Head of caudate nucleus (tissue), 42 donors: ENCODE measurements at regions not wholly inside any gene's neighbourhood (a gene's known extent, or its start where the extent isn't known, plus 50 kb on each side); places are given as distances from the start of the nearest gene placed in this dataset.
"Not testable (repeated sequence)": the region's sequence is repeated elsewhere in the genome, so short reads cannot be mapped to it uniquely, and the experiment has no call there.

ENCODE experiments used
- DNase-seq, 42 donors: peaks; one replicate each; pipeline versions ENCODE4 v3.0.0 to v3.0.0-alpha.2; 2020 to 2021; ENCODE audit warnings: mixed read lengths in 7 of 42
- intact Hi-C: fragments of 100-400 bp; cut with DNase I; formaldehyde crosslinking; loops from one replicate; pipeline ENCODE4 v1.15.0; 2022

DNA sequence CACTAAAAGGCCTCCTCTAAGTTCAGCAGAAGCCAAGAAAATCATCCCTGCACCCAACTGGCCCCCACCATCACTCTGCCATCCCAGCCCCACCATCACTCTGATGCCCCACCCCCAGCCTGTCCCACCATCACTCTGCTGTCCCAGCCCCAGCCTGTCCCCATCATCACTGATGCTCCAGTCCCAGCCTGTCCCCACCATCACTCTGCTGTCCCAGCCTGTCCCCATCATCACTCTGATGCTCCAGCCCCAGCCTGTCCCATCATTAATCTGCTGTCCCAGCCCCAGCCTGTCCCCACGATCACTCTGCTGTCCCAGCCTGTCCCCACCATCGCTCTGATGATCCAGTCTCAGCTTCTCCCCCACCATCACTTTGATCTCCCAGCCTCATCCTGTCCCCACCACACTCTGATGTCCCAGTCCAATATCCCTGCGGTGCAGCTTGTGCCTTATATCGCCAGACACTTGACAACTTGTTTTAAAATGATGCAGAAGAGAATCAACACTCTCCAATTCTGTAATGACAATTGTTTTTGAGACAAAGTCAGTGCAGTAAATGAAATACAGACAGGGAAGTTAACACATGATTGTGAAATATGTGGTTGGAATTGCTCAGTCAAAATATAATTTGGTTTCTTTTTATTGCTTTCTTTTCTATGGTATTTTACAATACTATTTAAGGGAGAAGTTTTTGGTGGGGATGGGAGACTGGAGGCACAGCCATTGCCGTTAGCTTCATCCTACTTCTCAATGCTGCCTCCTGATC, 100.8 kb downstream of the TNFAIP3 start:
- DNase-seq = no peak
- intact Hi-C loops = no loop called here

DNA sequence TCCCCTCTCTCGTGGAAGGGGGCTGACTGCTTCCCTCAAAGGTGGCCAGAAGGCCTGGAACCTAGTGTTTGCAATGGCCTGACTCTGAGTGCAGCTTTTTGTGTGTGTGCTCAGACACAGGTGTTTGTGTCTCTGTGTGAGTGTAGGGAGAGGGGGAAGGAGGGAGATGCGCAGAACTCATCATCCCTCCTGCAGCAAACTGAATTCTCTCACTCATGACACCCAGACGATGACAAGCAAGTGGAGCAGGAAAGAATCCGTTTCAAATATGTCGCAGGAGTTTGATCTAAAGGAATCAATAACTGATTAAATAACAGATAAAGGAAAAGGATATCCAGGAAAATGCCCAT, 101.4 kb downstream of the TNFAIP3 start:
- DNase-seq = no peak
- intact Hi-C loops = no loop called here

DNA sequence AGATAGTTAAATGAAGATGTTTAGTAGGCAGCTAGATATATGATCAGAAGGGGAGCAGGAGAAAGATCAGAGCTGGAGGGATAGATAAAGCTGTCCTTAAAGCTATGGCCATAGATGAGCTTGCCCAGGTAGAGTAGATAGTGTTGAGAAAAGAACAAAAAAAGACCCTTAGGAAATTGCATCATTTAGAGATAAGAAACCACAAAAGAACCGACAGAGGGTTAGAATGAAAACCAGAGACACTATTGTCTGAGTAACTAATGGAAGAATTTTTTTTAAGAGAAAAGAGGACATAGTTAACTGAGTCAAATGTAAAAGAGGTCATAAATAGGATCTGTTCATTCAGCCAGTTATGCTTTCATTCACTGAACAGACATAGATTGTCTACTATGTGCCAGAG, 101.8 kb downstream of the TNFAIP3 start:
- intact Hi-C loops = no loop called here
- no peak for DNase-seq

DNA sequence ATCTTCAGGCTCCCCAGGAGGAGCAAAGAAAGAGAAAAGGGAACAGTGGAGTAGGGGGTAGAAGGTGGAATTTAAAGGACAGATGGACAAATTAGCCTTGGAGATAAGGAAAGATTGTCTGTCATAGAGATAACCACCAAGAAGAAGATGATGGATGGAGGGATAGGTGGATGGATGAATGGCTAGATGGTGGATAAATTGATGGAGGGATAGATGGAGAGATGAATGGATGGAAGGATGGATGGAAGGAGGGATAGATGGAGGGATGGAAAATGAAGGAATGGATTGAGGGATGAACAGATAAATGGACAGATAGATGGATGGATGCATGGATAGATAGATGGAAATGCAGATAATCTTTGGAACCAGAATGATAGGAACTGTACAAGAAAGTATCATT, 102.8 kb downstream of the TNFAIP3 start:
- intact Hi-C loops = no loop called here
- DNase-seq = no peak

DNA sequence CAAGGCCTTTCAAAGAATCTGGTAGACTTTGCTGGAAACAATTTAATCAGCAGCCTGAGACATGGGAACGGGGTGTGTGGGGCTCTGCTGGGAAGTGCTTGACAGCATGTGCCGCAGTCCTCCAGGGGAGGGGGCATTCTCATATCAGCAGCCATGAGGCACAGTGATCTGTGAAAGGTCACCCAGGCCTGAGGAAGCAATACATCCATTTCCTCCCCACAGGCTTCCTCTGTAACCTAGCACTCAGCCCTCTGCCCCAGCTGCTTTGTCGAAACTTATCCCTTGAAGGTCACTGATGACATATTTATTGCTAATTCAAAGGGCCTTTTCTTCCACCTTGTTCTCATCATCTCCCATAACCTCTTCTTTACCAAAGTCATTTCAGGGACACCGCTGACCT, 103.3 kb downstream of the TNFAIP3 start:
- DNase-seq = no peak
- intact Hi-C loops = no loop called here

DNA sequence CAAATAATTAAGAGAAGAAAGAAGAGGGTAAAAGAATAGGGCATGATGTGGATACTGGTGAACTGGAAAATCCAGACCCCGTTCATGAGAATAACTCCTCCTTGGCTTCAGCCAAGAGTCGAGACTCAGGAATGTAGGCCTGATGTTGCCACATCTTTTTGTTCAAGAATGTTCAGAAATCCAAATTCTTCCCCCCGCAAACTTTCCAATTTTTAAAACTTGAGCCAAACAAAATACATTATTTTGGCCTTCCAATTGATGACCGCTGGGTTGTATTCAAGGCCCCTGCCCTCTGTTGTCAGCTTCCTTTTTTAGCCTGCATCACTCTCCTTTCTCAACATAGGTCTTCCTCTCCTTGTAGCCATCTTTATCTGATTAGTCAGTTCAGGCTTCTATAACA, 106.1 kb downstream of the TNFAIP3 start:
- no peak for DNase-seq
- intact Hi-C loops = no loop called here

DNA sequence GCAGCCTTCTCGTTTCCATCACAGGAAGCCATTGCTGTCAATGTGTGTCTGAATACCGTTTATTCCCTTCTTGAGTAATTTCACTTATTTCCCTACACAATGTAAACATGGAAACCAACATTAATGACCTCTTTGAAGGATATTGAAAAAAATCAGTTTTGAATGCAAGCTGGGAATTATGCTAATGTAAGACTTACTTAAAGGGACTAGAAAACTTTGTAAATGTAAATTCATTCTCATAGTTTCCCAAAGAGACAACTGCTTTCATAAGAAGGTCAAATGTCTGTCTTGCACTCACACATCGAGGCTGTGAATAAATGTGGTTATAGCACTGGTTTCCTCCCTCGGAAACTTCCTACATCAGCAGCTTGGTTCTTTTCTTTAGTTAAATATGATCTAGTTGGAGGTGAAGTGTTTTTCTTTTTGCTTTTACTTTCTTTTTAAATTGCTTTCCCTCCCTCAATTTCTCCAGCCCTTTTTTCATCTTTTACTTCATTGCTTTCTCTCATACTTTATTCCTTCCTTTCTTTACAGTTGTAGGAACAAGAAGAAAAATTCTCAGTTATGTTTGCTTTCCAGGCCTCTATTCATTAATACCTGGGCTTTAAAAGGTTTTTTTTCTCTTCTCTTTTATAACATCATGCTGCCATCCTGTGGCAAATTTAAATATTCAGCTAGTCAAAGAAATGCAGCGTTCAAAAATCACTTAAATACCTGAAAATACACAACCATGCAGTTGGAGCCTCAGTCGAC, 108.3 kb downstream of the TNFAIP3 start:
- no peak for DNase-seq
- intact Hi-C loops = no loop called here

DNA sequence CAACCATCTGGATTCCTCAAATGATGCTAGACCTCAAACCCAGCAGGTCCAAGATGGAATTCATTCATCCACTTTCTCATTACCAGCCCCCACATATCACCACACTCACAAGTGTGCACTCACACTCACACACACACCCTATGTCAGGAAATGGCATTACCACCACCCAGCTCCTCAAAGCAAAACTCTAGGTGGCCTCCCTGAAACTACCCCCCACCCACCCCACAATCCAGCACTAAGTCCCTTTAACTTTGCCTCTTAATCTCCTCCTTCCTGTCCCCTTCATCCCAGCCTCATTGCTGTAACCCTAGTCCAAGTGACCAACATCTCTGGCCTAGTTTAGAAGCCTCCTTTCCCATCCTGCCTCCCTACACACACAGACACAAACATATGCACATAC, 109.4 kb downstream of the TNFAIP3 start:
- intact Hi-C loops = no loop called here
- no peak for DNase-seq

DNA sequence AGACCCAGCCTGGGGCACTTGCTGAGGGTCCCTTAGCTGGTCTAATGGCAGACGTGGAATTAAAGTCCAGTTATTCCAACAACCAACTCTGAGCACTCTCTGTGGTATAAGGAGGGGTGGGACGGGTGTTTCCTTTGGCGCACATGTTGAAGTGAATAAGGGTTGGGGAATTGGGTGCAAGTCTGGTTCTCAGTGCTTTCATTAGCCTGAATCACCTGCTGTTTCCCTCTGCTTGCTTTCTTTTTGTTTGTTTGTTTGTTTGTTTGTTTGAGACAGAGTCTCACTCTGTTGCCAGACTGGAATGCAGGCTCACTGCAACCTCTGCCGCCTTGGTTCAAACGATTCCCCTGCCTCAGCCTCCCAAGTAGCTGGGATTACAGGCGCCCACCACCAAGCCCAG, 110.1 kb downstream of the TNFAIP3 start:
- intact Hi-C loops = no loop called here
- no peak for DNase-seq

DNA sequence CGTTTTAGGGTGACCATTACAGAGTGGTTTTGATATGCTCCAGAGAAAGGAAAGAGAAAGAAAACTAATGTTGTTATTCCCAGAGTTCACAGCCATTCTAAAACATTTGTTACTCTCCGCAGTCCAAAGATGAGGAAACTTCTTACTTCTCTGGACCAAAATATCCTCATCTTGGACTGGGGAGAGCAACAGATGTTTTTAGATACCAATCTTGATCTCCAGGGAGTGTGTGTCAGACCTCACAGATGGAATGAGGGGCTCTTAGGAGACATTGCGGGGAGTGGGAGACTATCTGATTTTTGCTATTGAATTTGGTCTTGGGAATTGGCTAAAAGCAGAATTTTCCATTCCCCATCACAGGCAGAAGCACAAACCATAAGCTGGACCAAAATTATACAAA, 110.8 kb downstream of the TNFAIP3 start:
- no peak for DNase-seq
- intact Hi-C loops = no loop called here

DNA sequence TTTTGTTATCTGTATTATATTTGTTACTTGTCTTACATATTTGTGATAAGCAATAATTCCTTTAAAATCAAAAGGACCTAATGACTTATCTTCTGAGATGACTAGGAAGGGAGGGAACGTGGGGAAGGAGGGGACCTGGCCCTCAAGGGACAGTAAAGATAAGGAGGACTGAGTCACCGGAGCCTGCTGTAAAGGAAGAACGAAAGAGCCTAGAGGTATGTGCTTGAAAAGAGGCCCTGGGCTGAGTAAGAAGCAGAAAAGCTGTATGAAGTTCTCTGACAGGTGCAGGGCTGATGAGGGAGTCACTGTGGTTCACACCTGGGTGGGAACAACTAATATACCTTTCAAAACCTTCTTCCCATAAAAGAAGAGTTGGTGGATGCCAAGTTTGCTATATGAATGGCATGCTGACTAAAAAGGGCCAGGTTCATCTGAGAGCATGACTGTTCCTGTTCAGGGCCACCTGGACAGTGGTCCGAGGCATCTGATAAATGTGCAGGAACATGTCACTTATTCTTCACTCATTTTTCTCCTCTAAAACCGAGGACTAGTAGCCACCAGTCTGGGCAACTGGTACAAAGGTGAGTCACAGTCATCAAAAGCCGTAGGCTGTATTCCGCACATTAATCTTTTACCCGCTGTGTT, 111.3 kb downstream of the TNFAIP3 start:
- DNase-seq = no peak
- intact Hi-C loops = no loop called here

DNA sequence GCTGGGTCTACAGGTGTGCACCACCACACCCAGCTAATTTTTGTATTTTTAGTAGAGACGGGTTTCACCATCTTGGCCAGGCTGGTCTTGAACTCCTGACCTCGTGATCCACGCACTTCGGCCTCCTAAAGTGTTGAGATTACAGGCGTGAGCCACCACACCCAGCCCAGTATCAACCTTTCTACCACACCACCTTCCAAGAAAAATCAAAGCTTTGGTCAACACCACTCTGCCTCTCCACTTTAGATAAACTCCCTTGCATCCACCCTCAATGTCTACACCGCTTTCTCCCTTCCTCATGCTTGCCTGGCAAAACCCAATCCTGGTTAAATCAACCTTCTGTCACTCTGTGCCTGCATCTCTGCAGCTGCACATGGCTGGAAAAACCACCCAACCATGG, 112.2 kb downstream of the TNFAIP3 start:
- intact Hi-C loops, DNase-seq: not testable (repeated sequence)

DNA sequence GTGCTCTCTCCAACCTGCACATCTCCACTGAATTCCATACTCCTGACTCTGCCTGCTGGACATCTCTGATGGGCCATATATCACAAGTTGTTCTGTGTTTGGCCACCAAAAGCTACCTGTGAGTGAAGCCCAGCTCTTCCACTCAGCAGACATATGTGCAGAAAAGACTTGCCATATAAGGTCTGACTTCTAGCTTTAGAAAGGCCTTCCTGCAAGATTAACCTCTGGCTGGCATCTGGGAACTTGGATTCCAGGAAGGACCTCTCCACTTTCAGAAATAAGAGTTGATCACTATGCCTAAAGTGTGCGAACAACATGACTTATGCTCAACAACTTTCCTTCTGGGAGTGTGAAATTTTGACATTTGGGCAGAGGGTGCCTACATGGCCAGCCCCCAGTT, 113.7 kb downstream of the TNFAIP3 start:
- no peak for DNase-seq
- intact Hi-C loops = no loop called here

DNA sequence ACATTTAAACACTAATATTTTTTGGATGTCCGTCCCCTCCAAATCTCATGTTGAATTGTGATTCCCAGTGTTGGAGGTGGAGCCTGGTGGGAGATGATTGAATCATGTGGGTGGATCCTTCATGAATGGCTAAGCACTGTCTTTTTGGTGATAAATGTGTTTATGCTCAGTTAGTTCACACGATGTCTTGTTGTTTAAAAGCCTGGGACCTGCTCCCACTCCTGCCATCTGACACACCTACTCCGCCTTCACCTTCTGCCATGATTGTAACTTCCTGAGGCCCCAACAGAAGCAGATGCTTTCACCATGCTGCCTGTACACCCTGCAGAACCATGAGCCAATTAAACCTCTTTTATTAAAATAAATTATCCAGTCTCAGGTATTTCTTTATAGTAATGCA, 114.7 kb downstream of the TNFAIP3 start:
- DNase-seq = no peak
- intact Hi-C loops = no loop called here

DNA sequence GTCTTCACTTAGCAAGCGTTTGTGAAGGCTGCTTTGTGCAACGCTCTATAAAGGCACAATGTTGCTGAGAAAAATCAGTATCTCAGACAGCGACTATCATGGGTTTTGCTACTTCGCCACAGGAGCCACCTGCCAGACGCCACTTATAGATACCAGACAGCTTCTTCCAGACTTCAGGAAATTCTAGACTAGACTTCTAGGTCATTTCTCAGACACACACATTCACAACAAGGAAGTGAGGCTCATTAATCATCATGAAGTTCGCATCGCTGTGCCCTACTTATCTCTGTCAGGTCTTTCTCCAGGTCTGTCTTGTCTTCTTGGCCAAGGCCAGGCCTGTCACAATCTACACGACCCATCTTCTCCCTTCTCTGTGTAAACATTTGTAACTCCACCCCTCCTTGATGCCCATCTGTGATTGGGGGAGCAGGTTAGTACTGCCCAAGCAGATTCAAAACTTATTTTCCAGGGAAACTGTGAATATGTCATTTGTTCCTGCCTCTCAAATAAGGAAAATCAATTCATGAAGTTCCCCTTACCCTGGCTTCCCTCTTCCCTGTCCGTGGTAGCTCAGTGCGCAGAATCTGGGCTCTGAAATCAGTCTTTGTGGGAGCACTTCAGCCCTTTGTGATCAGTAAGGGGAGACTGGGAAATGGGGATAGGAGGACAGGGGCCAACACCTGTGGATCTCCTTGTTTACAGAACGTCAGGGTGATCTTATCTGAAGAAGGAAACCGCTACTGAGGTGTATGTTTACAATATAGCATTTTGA, 115.5 kb downstream of the TNFAIP3 start:
- no peak for DNase-seq
- intact Hi-C loops = no loop called here

DNA sequence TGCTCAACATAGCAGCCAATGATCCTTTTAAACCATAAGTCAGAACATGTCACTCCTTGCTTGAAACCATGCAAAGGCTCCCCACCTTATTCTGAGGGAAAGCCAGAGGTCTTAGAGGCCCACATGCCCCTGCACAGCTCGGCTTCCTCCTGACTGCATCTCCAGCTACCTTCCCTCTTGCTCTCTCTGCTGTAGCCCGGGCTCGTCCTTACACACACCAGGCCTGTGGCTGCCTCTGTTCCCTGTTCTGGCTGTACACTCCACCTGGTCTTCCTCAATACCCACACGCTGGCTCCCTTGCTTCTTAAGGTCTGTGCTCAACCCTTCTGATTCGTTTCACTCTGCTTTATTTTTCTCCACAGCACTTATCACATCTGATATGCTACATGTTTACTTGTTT, 116.2 kb downstream of the TNFAIP3 start:
- DNase-seq = no peak
- intact Hi-C loops = no loop called here

DNA sequence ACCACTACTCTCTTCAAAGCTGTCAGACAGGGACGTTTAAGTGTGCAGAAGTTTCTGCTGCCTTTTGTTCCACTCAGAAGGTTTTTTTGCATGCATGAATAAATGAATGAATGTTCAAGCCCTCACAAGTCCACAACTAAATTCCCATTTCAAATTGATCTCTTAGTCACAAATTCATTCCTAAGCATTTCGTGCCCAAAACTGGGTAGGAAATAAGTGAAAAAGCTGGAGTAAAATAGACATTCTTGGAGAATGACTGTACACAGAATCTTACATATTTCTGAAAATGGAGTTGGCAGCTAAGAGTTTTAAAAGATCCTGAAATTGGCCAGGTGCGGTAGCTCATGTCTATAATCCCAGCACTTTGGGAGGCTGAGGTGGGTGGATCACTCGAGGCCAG, 117.6 kb downstream of the PERP start:
- DNase-seq = no peak
- intact Hi-C loops = no loop called here

DNA sequence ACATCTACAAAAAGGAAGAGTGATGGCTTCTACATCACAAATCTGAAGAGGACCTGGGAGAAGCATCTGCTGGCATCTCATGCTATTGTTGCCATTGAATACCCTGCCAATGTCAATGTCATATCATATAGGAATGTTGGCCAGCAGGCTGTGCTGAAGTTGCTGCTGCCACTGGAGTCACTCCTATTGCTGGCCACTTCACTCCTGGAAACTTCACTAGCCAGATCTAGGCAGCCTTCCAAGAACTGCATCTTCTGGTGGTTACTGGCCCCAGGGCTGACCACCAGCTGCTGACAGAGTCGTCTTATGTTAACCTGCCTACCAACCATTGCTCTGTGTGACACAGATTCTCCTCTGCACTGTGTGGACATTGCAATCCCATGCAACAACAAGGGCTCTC, 111.8 kb downstream of the PERP start:
- DNase-seq = no peak
- intact Hi-C loops = no loop called here

DNA sequence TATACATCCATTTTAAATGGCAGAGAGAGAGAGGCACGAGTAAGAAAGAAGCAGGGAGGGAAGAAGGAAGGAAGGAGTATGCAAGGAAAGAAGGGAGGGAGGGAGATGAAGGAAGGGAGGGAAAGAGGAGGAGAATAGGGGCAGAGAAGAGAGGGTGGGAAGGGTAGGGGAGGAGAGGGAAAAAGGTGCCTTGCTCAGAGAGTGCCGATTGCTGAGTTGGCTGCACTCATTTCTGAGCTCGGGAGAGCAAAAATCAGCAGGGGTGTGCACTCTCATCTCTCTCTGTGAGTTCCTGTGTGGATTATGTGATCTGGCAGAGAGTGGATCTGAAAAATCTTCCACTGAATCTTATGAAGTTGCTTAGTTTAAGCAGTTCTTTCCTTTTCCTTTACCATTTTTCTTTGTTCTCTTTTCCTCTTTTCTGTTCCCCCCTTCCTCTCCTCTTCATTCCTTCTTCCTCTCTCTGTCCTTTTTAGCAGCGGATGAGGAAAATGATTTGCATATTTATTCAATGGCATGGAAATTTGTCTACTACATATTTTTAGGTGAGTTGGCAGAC, 108.7 kb downstream of the PERP start:
- intact Hi-C loops = no loop called here
- DNase-seq = no peak

DNA sequence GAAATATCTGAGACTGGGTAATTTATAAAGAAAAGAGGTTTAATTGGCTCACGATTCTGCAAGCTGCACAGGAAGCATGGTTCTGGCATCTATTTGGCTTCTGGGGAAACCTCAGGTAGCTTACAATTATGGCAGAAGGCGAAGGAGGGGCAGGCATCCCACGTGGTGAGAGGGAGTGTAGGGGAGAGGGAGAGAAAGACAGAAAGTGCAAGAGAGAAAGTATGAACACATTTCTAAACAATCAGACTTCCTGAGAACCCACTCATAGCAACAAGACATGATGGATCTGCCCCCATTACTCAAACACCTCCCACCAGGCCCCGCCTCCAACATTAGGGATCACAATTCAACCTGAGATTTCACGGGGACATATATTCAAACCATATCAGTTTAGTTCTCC, 107.4 kb downstream of the PERP start:
- DNase-seq = no peak

More for the DNA sequence above, 107.4 kb downstream of the PERP start:
- intact Hi-C loops = loop anchor here (5.0 kb wide), 1 partner anchor 112 kb away; no protein-coding TSS in a partner anchor
